ENCODE measurements at regions not wholly inside any gene's neighbourhood (a gene's known extent, or its start where the extent isn't known, plus 50 kb on each side); places are given as distances from the start of the nearest gene placed in this dataset.

GRCh38 chr5:114001076-114001475 lies 360.8 kb upstream of the KCNN2 start:
- Histone ChIP-seq H4K5ac (ENCODE audit: insufficient read length, low read depth, low read length) (no peak overlapping the region), H3K79me2 (ENCODE audit: insufficient read depth, low read length) (no peaks in the 10 kb centered on the region), H3K9me3 (ENCODE audit: control insufficient read depth, low read depth, low read length) (no peaks in the 10 kb centered on the region), H3K56ac (ENCODE audit: insufficient read length, low read depth, low read length) (no peak overlapping the region), H2AK5ac (ENCODE audit: insufficient read length, low read length) (no peak overlapping the region), H3K14ac (ENCODE audit: insufficient read depth, low read length) (no peak overlapping the region), H3K4me1 (ENCODE audit: insufficient read depth, low read length) (no peaks in the 10 kb centered on the region), H4K20me1 (ENCODE audit: control insufficient read depth, insufficient read depth, insufficient read length) (no peaks in the 10 kb centered on the region), H3K79me1 (ENCODE audit: insufficient read depth, low read depth, low read length, poor library complexity, severe bottlenecking) (no peaks in the 10 kb centered on the region), H3K18ac (ENCODE audit: insufficient read length, low read depth, low read length) (no peak overlapping the region), H3K4me2 (ENCODE audit: insufficient read depth, insufficient read length, low read length) (no peak overlapping the region), H3K23me2 (ENCODE audit: insufficient read length, low read depth, low read length, poor library complexity, severe bottlenecking) (no peaks in the 10 kb centered on the region), H3K4ac (ENCODE audit: low read depth, low read length) (no peak overlapping the region), H4K91ac (ENCODE audit: insufficient read length, low read depth, low read length) (no peak overlapping the region), H4K8ac (replicated peaks; ENCODE audit: insufficient read length, low read depth, low read length) (no peak overlapping the region), H2BK12ac (ENCODE audit: insufficient read length, low read depth, low read length) (no peak overlapping the region), H2BK20ac (ENCODE audit: low read depth, low read length, poor library complexity, severe bottlenecking) (no peak overlapping the region), H3K27me3 (ENCODE audit: insufficient read depth, low read length) (no peaks in the 10 kb centered on the region), H2BK120ac (ENCODE audit: low read depth, low read length, poor library complexity, severe bottlenecking) (no peak overlapping the region), H2BK15ac (ENCODE audit: low read depth, low read length) (no peak overlapping the region), H2AFZ (ENCODE audit: low read length) (no peak overlapping the region), H3K27ac (ENCODE audit: insufficient read length, low read depth, low read length) (no peak overlapping the region), H2BK5ac (ENCODE audit: insufficient read length, low read length) (no peak overlapping the region), H3K9ac (ENCODE audit: extremely low read depth, insufficient read length, low read length) (no peak overlapping the region), H3K23ac (ENCODE audit: insufficient read length, low read depth, low read length) (no peak overlapping the region), H3T11ph (ENCODE audit: low read length) (no peak overlapping the region)
- Mint-ChIP-seq H3K36me3 (ENCODE audit: insufficient read depth in 1 of 3, low read depth in 3 of 3) (no peaks in the 10 kb centered on the region), H3K4me3 (no peak overlapping the region), H3K9me3 (no peaks in the 10 kb centered on the region), H3K27me3 (ENCODE audit: low read depth) (no peaks in the 10 kb centered on the region), H3K27ac (no peak overlapping the region), H3K4me1 (peaks cover 0 to under 1% of the 10 kb centered on the region in 2 experiments; a peak in 1 of 4 replicates)
- WGBS (ENCODE audit: extremely low coverage, insufficient read length, low lambda C conversion rate), result no CpG with 5 or more reads among the region's 1 CpG
- no peak for DNase-seq
- no peak for TF ChIP-seq CTCF (conservative IDR thresholded peaks at IDR 0.05)
